ENCODE measurements at regions not wholly inside any gene's neighbourhood (a gene's known extent, or its start where the extent isn't known, plus 50 kb on each side); places are given as distances from the start of the nearest gene placed in this dataset.

GRCh38 chr7:131619336-131620305, 63.2 kb upstream of the PODXL start (continued):
- TF ChIP-seq HBP1 (CRISPR knock-in tag; IDR thresholded peaks at IDR 0.05) (no peak), PTBP1 (IDR thresholded peaks at IDR 0.05; ENCODE audit: low read depth, low read length) (no peak), NR1H2 (CRISPR knock-in tag; IDR thresholded peaks at IDR 0.05) (no peak), BRF1 (IDR thresholded peaks at IDR 0.05; ENCODE audit: borderline replicate concordance, extremely low read depth, insufficient read length) (no peak), ZBTB49 (CRISPR knock-in tag; IDR thresholded peaks at IDR 0.05; ENCODE audit: borderline replicate concordance) (0 out of 2 replicates have a peak, but pooled peaks have one; percentile 34), STAG1 (CRISPR knock-in tag; IDR thresholded peaks at IDR 0.05; ENCODE audit: borderline replicate concordance) (no peak), NFXL1 (CRISPR knock-in tag; IDR thresholded peaks at IDR 0.05) (no peak), MAX (CRISPR knock-in tag; IDR thresholded peaks at IDR 0.05) (peak; percentile 21; the same call in 1 of the 2 replicates), JUN (IDR thresholded peaks at IDR 0.05; ENCODE audit: borderline replicate concordance, low read depth, low read length) (no peak), JUN (CRISPR knock-in tag; IDR thresholded peaks at IDR 0.05; ENCODE audit: borderline replicate concordance) (no peak), FOXK1 (CRISPR knock-in tag; IDR thresholded peaks at IDR 0.05; ENCODE audit: borderline replicate concordance) (0 out of 2 replicates have a peak, but pooled peaks have one; percentile 39), MYC (IDR thresholded peaks at IDR 0.05; ENCODE audit: low read depth, low read length) (no peak), MYC (CRISPR knock-in tag; IDR thresholded peaks at IDR 0.05; ENCODE audit: borderline replicate concordance, low read depth) (no peak), ZNF277 (CRISPR knock-in tag; IDR thresholded peaks at IDR 0.05; ENCODE audit: borderline replicate concordance) (no peak), EWSR1 (IDR thresholded peaks at IDR 0.05; ENCODE audit: borderline replicate concordance, low read depth, partially characterized antibody) (no peak), ZBTB12 (CRISPR knock-in tag; IDR thresholded peaks at IDR 0.05) (no peak), DDX20 (tag; IDR thresholded peaks at IDR 0.05; ENCODE audit: low read depth) (no peak)
